ENCODE measurements at regions not wholly inside any gene's neighbourhood (a gene's known extent, or its start where the extent isn't known, plus 50 kb on each side); places are given as distances from the start of the nearest gene placed in this dataset.

DNA sequence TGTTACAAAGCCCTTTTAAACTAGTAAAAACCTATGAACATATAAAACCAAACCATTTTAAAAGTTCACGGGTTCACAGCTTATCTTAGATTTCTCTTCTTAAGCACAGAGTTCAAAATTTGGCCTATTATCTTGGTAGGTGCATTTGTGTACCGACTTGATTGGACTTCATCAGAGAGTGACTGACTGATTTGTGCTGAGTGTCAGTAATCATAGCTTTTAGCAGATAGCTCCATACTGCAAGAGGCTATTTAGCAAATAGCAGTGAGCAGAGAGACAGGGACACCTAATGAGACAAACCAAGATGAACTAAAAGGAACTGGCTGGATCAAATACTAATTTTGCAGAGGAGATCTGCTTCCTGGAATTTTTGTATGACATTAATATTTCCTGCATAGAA is 274.5 kb downstream of the PRR16 start:
- DNase-seq, result no peak

DNA sequence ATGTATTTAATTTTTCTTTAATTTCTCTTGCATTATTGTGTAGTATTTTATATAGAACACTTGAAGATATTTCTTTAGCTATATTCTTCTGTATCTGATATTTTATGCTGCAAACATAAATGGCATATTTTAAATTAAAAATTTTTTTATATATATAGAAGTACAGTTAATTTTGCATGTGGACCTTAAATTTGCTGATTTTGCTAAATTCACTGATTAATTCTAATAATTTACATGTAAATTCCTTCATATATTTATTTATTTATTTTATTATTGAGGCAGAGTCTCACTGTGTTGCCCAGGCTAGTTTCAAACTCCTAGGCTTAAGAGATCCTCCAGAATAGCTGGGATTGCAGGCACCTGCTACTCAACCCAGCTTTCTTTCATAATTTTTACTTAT is 276.9 kb downstream of the PRR16 start:
- no peak for DNase-seq

DNA sequence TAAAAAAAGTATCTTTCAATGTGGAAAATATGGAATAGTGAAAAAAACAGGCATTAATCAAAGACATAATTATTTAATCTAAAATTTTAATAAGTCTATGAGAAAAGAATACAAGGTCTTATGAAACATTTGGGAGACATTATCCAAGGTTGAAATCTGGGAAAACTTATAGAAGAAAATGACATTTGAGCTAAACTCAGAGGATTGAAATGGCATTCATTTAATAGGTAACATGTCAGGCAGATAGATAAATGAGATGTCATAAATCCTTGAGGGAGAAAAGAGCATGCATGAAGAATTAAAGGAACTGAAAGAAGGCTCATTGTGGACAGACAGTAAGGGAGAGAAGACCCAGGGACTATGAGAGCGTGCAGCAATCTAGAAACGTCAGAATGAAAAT is 284.4 kb downstream of the PRR16 start:
- no peak for DNase-seq

GRCh38 chr5:120749737-120750136 is 285.6 kb downstream of the PRR16 start:
- DNase-seq, result no peak

GRCh38 chr5:120759587-120759986 is 295.5 kb downstream of the PRR16 start:
- no peak for DNase-seq

GRCh38 chr5:120761986-120762385 is 297.9 kb downstream of the PRR16 start:
- DNase-seq, result no peak

- DNase-seq, result no peak
Observed at GRCh38 chr5:120765189-120765588, 301.1 kb downstream of the PRR16 start.

GRCh38 chr5:120767178-120767820 is 303.2 kb downstream of the PRR16 start:
- DNase-seq, result peak; percentile 1

DNA sequence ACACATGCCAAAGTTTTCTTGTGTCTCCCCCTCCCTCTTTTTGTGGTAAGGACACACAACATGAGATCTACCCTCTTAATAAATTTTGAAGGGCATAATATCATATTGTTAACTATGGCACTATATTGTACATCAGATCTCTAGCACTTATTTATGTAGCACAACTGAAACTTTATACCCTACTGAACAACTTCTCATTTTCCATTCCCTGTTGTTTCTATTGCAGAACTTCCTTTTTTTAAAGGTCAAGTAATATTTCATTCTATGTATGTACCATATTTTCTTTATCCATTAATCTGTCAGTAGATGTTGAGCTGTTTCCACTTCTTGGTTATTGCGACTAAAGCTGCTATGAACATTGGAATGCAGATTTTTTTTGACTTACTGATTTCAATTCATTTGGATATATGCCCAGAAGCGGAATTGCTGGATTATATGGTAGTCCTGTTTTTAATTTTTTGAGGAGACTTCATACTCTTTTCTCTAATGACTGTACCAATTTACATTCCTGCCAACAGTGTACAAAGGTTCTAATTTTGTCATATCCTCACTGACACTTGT is 305.3 kb downstream of the PRR16 start:
- no peak for DNase-seq

GRCh38 chr5:120771202-120771601 is 307.1 kb downstream of the PRR16 start:
- no peak for DNase-seq

GRCh38 chr5:120778491-120779484 is 314.7 kb downstream of the PRR16 start:
- DNase-seq, result no peak

DNA sequence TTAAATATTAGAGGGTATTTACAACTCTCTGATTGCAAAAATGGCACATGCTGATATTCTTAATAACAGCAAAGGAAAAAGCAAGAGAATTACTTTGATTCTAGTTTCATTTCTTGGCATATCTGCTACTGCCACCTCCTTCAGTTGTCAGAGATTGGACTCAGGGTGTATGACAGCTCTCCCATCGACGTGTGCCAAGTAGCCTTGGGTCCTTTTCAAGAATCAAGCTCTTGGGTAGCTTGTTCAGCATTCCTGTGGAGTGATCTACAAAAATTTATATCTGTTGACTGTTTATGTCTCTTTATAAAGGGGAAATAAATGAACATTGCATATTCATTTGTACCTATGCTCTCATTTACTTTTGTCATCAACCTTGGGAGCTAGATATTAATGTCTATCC is 315.6 kb downstream of the PRR16 start:
- no peak for DNase-seq

GRCh38 chr5:120788481-120788880 is 324.4 kb downstream of the PRR16 start:
- no peak for DNase-seq

DNA sequence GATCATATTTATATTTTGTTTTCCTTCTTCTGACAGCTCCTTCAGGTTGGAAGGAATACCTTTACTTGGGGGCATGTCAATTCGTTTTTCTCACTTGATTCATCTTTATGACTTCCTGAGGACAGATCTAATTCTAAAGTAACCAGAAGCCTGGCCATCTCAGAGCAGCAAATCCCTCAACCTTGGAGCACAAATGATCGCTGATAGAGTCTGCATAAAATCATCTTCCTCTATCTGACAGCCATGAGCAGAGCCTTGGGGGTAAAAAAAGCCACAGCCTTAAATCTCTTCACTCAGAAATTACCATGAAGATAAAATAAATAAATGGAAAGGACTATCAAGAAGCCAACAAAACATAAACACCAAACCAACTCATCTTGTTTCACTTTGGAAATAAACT is 325.8 kb downstream of the PRR16 start:
- DNase-seq, result no peak

DNA sequence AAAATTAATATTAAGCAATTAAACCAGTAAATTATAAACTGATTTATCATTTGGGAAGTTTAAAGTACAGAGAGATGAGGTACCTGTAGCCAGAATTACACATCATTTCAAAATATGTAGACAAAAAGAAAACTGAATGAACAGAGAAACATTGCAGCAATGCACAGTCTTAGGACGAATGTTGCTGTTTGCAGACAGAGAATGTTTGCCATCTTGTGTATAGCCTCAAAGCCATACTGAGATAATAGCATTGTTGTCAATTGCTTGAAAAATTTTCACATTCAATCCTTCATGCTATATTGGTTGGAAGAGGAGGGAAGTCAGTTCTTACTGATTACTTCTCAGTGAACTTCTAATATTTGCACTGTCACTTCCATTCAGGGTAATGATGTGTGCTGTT is 326.2 kb downstream of the PRR16 start:
- no peak for DNase-seq

- DNase-seq, result no peak
Observed at GRCh38 chr5:120792477-120792876, 328.4 kb downstream of the PRR16 start.

- no peak for DNase-seq
Observed at GRCh38 chr5:120794121-120794520, 330.0 kb downstream of the PRR16 start.

- DNase-seq, result peak; percentile 55
Observed at GRCh38 chr5:120803282-120803681, 339.2 kb downstream of the PRR16 start.

DNA sequence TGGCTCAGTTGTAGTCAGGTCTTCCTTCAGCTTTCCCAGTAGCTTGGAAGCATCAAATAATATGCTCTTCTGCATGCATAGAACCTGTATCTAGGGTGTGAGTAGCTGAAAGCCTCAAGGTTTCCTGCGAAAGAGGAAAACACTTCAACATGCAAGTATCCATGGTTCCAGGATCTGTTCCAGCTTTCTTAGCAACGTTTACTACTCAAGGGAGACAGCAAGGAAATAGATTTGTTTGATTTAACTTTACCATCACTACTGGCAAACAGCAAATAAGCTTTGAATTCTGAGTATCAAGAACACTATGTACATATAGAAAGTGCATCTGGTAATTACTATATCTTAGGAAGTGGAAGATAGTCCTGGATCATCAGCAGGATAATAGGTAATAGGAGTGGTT is 341.0 kb downstream of the PRR16 start:
- no peak for DNase-seq

- DNase-seq, result no peak
Observed at GRCh38 chr5:120806202-120806601, 342.1 kb downstream of the PRR16 start.

- DNase-seq, result no peak
Observed at GRCh38 chr5:120808135-120808534, 344.0 kb downstream of the PRR16 start.

GRCh38 chr5:120808606-120809005 is 344.5 kb downstream of the PRR16 start:
- DNase-seq, result no peak

- DNase-seq, result no peak
Observed at GRCh38 chr5:120813551-120813950, 349.5 kb downstream of the PRR16 start.

Measured in hematopoietic multipotent progenitor cell treated with erythropoietin and hydrocortisone succinate and interleukin-3 and kit ligand, for 4 days (in vitro differentiated cells).